Parathyroid adenoma (tissue), 2 donors: ENCODE measurements at regions not wholly inside any gene's neighbourhood (a gene's known extent, or its start where the extent isn't known, plus 50 kb on each side); places are given as distances from the start of the nearest gene placed in this dataset.

Source experiments
- H2AFZ ChIP-seq: fragments of 300-600 bp; sonication (generic); one replicate; pipeline ENCODE4 v1.7.0; 2017; ENCODE audit warnings: antibody characterized with exemption, mild to moderate bottlenecking
- H3K27ac ChIP-seq: fragments of 300-600 bp; sonication (generic); one replicate; pipeline ENCODE4 v1.7.0; 2017
- H3K27me3 ChIP-seq: fragments of 300-600 bp; sonication (generic); one replicate; pipeline ENCODE4 v1.7.0; 2017; ENCODE audit warnings: low read length; ENCODE audit not compliant: control insufficient read depth, insufficient read depth
- H3K36me3 ChIP-seq: fragments of 300-600 bp; sonication (generic); one replicate; pipeline ENCODE4 v1.7.0; 2017; ENCODE audit warnings: low read length; ENCODE audit not compliant: control insufficient read depth, insufficient read depth
- H3K4me1 ChIP-seq: fragments of 300-600 bp; sonication (generic); one replicate; pipeline ENCODE4 v1.7.0; 2017; ENCODE audit warnings: control low read depth
- H3K4me2 ChIP-seq: fragments of 300-600 bp; sonication (generic); one replicate; pipeline ENCODE4 v1.7.0; 2017; ENCODE audit warnings: low read length
- H3K4me3 ChIP-seq: fragments of 300-600 bp; sonication (generic); one replicate; pipeline ENCODE4 v1.7.0; 2017; ENCODE audit warnings: low read depth, low read length
- H3K79me2 ChIP-seq: fragments of 300-600 bp; sonication (generic); one replicate; pipeline ENCODE4 v1.7.0; 2017; ENCODE audit warnings: control low read depth
- H3K9ac ChIP-seq: fragments of 300-600 bp; sonication (generic); one replicate; pipeline ENCODE4 v1.7.0; 2017; ENCODE audit warnings: mild to moderate bottlenecking
- H3K9me3 ChIP-seq: fragments of 300-600 bp; sonication (generic); one replicate; pipeline ENCODE4 v1.7.0; 2017; ENCODE audit warnings: low read length; ENCODE audit not compliant: control insufficient read depth
- CTCF ChIP-seq: fragments of 300-600 bp; sonication (generic); IDR thresholded peaks from one replicate; pipeline ENCODE4 v1.7.0; 2017; ENCODE audit warnings: antibody characterized with exemption, mild to moderate bottlenecking
- donor health status: primary hyperparathyroidism.

- Histone ChIP-seq H3K4me1 (no peaks in the 10 kb centered on the region), H2AFZ (no peak overlapping the region), H3K4me2 (no peak overlapping the region), H3K79me2 (no peaks in the 10 kb centered on the region), H3K27me3 (no peaks in the 10 kb centered on the region), H3K27ac (no peak overlapping the region), H3K4me3 (no peak overlapping the region), H3K9ac (no peak overlapping the region), H3K9me3 (no peaks in the 10 kb centered on the region), H3K36me3 (no peaks in the 10 kb centered on the region)
- TF ChIP-seq CTCF, result no peak
These were observed 100.7 kb upstream of the RTL1 start for GRCh38 chr14:101004176-101004575.

- no peaks in the 10 kb centered on the region for H3K36me3 ChIP-seq
- H3K9me3 ChIP-seq, result no peaks in the 10 kb centered on the region
- no peaks in the 10 kb centered on the region for H3K79me2 ChIP-seq
- no peaks in the 10 kb centered on the region for H3K27me3 ChIP-seq
- no peak for TF ChIP-seq CTCF
- H3K4me1 ChIP-seq, result no peaks in the 10 kb centered on the region
- H2AFZ ChIP-seq, result no peak overlapping the region
- H3K4me3 ChIP-seq, result no peak overlapping the region
- no peak overlapping the region for H3K9ac ChIP-seq
- H3K27ac ChIP-seq, result no peak overlapping the region
- H3K4me2 ChIP-seq, result no peak overlapping the region
These were observed 101.4 kb upstream of the RTL1 start for GRCh38 chr14:101004954-101005353.

- TF ChIP-seq CTCF, result no peak
- Histone ChIP-seq H3K9ac (no peak overlapping the region), H3K36me3 (no peaks in the 10 kb centered on the region), H3K4me1 (no peaks in the 10 kb centered on the region), H3K27ac (no peak overlapping the region), H3K4me3 (no peak overlapping the region), H2AFZ (no peak overlapping the region), H3K4me2 (no peak overlapping the region), H3K79me2 (no peaks in the 10 kb centered on the region), H3K27me3 (no peaks in the 10 kb centered on the region), H3K9me3 (no peaks in the 10 kb centered on the region)
These were observed 101.9 kb upstream of the RTL1 start for GRCh38 chr14:101005447-101005846.

- H3K79me2 ChIP-seq, result no peaks in the 10 kb centered on the region
- H3K4me1 ChIP-seq, result no peaks in the 10 kb centered on the region
- no peak overlapping the region for H3K4me2 ChIP-seq
- no peak overlapping the region for H3K4me3 ChIP-seq
- no peak overlapping the region for H3K27ac ChIP-seq
- no peaks in the 10 kb centered on the region for H3K9me3 ChIP-seq
- TF ChIP-seq CTCF, result no peak
- no peak overlapping the region for H3K9ac ChIP-seq
- no peaks in the 10 kb centered on the region for H3K27me3 ChIP-seq
- H2AFZ ChIP-seq, result no peak overlapping the region
- no peaks in the 10 kb centered on the region for H3K36me3 ChIP-seq
These were observed 102.5 kb upstream of the RTL1 start for GRCh38 chr14:101006008-101006407.

- no peaks in the 10 kb centered on the region for H3K36me3 ChIP-seq
- TF ChIP-seq CTCF, result no peak
- H2AFZ ChIP-seq, result no peak overlapping the region
- no peaks in the 10 kb centered on the region for H3K4me1 ChIP-seq
- H3K27me3 ChIP-seq, result no peaks in the 10 kb centered on the region
- no peak overlapping the region for H3K27ac ChIP-seq
- no peak overlapping the region for H3K4me3 ChIP-seq
- H3K9me3 ChIP-seq, result no peaks in the 10 kb centered on the region
- no peak overlapping the region for H3K9ac ChIP-seq
- no peaks in the 10 kb centered on the region for H3K79me2 ChIP-seq
- H3K4me2 ChIP-seq, result no peak overlapping the region
These were observed 103.6 kb upstream of the RTL1 start for GRCh38 chr14:101007004-101007614.
